Uterus (tissue), 2 donors: ENCODE measurements at regions not wholly inside any gene's neighbourhood (a gene's known extent, or its start where the extent isn't known, plus 50 kb on each side); places are given as distances from the start of the nearest gene placed in this dataset.

Experiments
- POLR2A ChIP-seq, 2 donors: fragments of 450-650 bp; IDR thresholded peaks; one replicate each; pipeline ENCODE4 v1.6.1; 2016; ENCODE audit warnings: antibody characterized with exemption in 2 of 2, mild to moderate bottlenecking in 1 of 2, moderate library complexity in 1 of 2
- TF ChIP-seq, protein P1 (sequence below), 4 experiments: fragments of 200-600 bp in 2 of 4; fragments of 450-650 bp in 2 of 4; sonication (generic) in 2 of 4; IDR thresholded peaks; one replicate each; pipeline ENCODE4 v1.5.1; 2016 to 2019; ENCODE audit warnings: antibody characterized with exemption in 4 of 4, mild to moderate bottlenecking in 2 of 4, moderate library complexity in 1 of 4

DNA sequence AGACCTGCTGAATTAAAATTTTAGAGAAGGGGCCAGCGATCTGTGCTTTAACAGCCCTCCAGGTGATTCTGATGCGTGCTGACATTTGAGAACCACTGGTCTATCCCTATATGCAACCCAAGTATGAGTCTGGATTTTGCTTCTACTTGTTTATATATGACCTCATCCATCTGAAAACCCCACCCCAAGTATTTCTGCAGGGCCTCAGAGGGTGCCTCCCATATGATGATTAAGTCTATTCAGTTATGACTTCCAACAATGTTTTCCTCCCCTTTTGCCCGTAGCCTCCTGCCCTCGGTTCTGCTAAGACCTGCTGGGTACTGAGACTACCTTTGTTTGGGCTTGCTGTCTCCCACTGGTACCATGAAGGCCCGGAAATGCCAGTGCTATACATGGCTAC, 376.0 kb upstream of the SMARCA2 start:
- TF ChIP-seq, protein P1, sequence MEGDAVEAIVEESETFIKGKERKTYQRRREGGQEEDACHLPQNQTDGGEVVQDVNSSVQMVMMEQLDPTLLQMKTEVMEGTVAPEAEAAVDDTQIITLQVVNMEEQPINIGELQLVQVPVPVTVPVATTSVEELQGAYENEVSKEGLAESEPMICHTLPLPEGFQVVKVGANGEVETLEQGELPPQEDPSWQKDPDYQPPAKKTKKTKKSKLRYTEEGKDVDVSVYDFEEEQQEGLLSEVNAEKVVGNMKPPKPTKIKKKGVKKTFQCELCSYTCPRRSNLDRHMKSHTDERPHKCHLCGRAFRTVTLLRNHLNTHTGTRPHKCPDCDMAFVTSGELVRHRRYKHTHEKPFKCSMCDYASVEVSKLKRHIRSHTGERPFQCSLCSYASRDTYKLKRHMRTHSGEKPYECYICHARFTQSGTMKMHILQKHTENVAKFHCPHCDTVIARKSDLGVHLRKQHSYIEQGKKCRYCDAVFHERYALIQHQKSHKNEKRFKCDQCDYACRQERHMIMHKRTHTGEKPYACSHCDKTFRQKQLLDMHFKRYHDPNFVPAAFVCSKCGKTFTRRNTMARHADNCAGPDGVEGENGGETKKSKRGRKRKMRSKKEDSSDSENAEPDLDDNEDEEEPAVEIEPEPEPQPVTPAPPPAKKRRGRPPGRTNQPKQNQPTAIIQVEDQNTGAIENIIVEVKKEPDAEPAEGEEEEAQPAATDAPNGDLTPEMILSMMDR (IDR thresholded peaks at IDR 0.05), result no peak
- TF ChIP-seq POLR2A (IDR thresholded peaks at IDR 0.05), result no peak
